NCI-H1105 (cell line): ENCODE measurements at regions not wholly inside any gene's neighbourhood (a gene's known extent, or its start where the extent isn't known, plus 50 kb on each side); places are given as distances from the start of the nearest gene placed in this dataset.

Experiments
- DNase-seq: peaks from one replicate; lab custom pipeline; 2025; lab: John Stamatoyannopoulos, UW

- DNase-seq: no peak
Measured at GRCh38 chr21:39055167-39055767, 128.0 kb downstream of the PSMG1 start.

GRCh38 chr21:39054066-39054465 is 129.2 kb downstream of the PSMG1 start:
- no peak for DNase-seq

GRCh38 chr21:39053126-39053525 is 130.1 kb downstream of the PSMG1 start:
- DNase-seq: no peak

- no peak for DNase-seq
Measured at GRCh38 chr21:39052718-39053117, 130.5 kb downstream of the PSMG1 start.

GRCh38 chr21:39051588-39051949 is 131.7 kb downstream of the PSMG1 start:
- no peak for DNase-seq

- DNase-seq: peak; percentile 12
Measured at GRCh38 chr21:39050841-39051587, 132.2 kb downstream of the PSMG1 start.

GRCh38 chr21:39048574-39048973 is 134.7 kb downstream of the PSMG1 start:
- DNase-seq: no peak

GRCh38 chr21:39048064-39048463 is 135.2 kb downstream of the PSMG1 start:
- no peak for DNase-seq

- no peak for DNase-seq
Measured at GRCh38 chr21:39047046-39047445, 136.2 kb downstream of the PSMG1 start.

- no peak for DNase-seq
Measured at GRCh38 chr21:39046236-39046916, 136.9 kb downstream of the PSMG1 start.

- DNase-seq: no peak
Measured at GRCh38 chr21:39041816-39042215, 141.4 kb downstream of the PSMG1 start.

GRCh38 chr21:39040494-39041110 is 142.6 kb downstream of the PSMG1 start:
- DNase-seq: no peak

GRCh38 chr21:39037807-39038405 is 145.3 kb downstream of the PSMG1 start:
- no peak for DNase-seq

GRCh38 chr21:39036581-39036980 is 146.7 kb downstream of the PSMG1 start:
- no peak for DNase-seq

GRCh38 chr21:39034590-39035536 is 148.4 kb downstream of the PSMG1 start:
- no peak for DNase-seq

- DNase-seq: no peak
Measured at GRCh38 chr21:39033878-39034589, 149.2 kb downstream of the PSMG1 start.

- DNase-seq: no peak
Measured at GRCh38 chr21:39029900-39030884, 153.1 kb downstream of the PSMG1 start.

GRCh38 chr21:39029086-39029755 is 154.0 kb downstream of the PSMG1 start:
- no peak for DNase-seq

GRCh38 chr21:39025198-39025597 is 158.1 kb downstream of the PSMG1 start:
- no peak for DNase-seq
